HCT116 (cell line): ENCODE measurements at regions not wholly inside any gene's neighbourhood (a gene's known extent, or its start where the extent isn't known, plus 50 kb on each side); places are given as distances from the start of the nearest gene placed in this dataset.

Experiments
- CEBPB ChIP-seq: IDR thresholded peaks from 2 replicates; pipeline ENCODE4 v1.6.1; 2012; ENCODE audit warnings: low read depth
- EZH2 ChIP-seq: fragments of 200-600 bp; sonication (generic); IDR thresholded peaks from 2 replicates; pipeline ENCODE4 v1.6.1; 2017; ENCODE audit warnings: antibody characterized with exemption, mixed run types
- POLR2A ChIP-seq: IDR thresholded peaks from 2 replicates; pipeline ENCODE4 v1.7.0; 2011; ENCODE audit warnings: borderline replicate concordance; ENCODE audit not compliant: insufficient read depth, insufficient read length; ENCODE audit errors: extremely low read depth
- POLR2AphosphoS5 ChIP-seq: IDR thresholded peaks from 2 replicates; pipeline ENCODE4 v1.6.1; 2011; ENCODE audit warnings: mild to moderate bottlenecking, low read depth, low read length, moderate library complexity
- SP1 ChIP-seq: IDR thresholded peaks from 2 replicates; pipeline ENCODE4 v1.6.1; 2012; ENCODE audit warnings: low read depth
- TF ChIP-seq, protein P1 (sequence below), 3 experiments: fragments of 200-600 bp in 1 of 3; sonication (generic) in 1 of 3; IDR thresholded peaks in 2 of 3; conservative IDR thresholded peaks in 1 of 3; 2 replicates each; pipeline ENCODE4 v1.5.1; 2012 to 2017; ENCODE audit warnings: low read depth in 2 of 3, low read length in 2 of 3, antibody characterized with exemption in 1 of 3, borderline replicate concordance in 1 of 3, control low read depth in 1 of 3, mild to moderate bottlenecking in 1 of 3, mixed read lengths in 1 of 3, mixed run types in 1 of 3, moderate library complexity in 1 of 3; ENCODE audit not compliant: insufficient read depth in 1 of 3
- TF ChIP-seq, protein P2 (sequence below): IDR thresholded peaks from 2 replicates; pipeline ENCODE4 v1.6.1; 2011; ENCODE audit warnings: mild to moderate bottlenecking, low read length, moderate library complexity; ENCODE audit not compliant: insufficient replicate concordance; ENCODE audit errors: extremely low read depth
- TF ChIP-seq, protein P3 (sequence below): IDR thresholded peaks from 2 replicates; pipeline ENCODE4 v1.6.1; 2012; ENCODE audit warnings: low read depth

DNA sequence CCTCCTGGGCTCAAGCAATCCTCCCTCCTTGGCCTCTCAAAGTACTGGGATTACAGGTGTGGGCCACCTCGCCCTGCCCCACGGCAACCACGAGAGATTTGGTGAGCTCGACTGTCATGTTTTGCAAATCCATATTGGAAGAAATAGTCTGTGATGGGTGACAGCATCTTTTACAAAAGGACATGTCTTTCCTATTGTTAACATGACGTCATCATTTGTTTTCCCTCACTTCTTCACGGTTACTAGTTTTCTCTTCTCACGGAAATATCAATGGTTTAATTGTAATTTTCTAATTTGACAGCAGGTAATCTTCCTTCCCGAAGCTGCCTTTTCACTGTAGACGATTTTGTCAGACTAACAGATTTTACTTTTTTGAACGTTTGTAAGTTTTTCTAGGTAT, 110.8 kb upstream of the GREM2 start:
- TF ChIP-seq, protein P1, sequence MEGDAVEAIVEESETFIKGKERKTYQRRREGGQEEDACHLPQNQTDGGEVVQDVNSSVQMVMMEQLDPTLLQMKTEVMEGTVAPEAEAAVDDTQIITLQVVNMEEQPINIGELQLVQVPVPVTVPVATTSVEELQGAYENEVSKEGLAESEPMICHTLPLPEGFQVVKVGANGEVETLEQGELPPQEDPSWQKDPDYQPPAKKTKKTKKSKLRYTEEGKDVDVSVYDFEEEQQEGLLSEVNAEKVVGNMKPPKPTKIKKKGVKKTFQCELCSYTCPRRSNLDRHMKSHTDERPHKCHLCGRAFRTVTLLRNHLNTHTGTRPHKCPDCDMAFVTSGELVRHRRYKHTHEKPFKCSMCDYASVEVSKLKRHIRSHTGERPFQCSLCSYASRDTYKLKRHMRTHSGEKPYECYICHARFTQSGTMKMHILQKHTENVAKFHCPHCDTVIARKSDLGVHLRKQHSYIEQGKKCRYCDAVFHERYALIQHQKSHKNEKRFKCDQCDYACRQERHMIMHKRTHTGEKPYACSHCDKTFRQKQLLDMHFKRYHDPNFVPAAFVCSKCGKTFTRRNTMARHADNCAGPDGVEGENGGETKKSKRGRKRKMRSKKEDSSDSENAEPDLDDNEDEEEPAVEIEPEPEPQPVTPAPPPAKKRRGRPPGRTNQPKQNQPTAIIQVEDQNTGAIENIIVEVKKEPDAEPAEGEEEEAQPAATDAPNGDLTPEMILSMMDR (IDR thresholded peaks at IDR 0.05 in 2 of 3, conservative IDR thresholded peaks at IDR 0.05 in 1 of 3; ENCODE audit: borderline replicate concordance in 1 of 3, insufficient read depth in 1 of 3, low read depth in 2 of 3, low read length in 2 of 3): no peak
- TF ChIP-seq, protein P2, sequence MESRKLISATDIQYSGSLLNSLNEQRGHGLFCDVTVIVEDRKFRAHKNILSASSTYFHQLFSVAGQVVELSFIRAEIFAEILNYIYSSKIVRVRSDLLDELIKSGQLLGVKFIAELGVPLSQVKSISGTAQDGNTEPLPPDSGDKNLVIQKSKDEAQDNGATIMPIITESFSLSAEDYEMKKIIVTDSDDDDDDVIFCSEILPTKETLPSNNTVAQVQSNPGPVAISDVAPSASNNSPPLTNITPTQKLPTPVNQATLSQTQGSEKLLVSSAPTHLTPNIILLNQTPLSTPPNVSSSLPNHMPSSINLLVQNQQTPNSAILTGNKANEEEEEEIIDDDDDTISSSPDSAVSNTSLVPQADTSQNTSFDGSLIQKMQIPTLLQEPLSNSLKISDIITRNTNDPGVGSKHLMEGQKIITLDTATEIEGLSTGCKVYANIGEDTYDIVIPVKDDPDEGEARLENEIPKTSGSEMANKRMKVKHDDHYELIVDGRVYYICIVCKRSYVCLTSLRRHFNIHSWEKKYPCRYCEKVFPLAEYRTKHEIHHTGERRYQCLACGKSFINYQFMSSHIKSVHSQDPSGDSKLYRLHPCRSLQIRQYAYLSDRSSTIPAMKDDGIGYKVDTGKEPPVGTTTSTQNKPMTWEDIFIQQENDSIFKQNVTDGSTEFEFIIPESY: no peak
- no peak for TF ChIP-seq CEBPB
- no peak for TF ChIP-seq POLR2AphosphoS5
- TF ChIP-seq POLR2A: no peak
- no peak for TF ChIP-seq EZH2
- TF ChIP-seq SP1: no peak
- TF ChIP-seq, protein P3, sequence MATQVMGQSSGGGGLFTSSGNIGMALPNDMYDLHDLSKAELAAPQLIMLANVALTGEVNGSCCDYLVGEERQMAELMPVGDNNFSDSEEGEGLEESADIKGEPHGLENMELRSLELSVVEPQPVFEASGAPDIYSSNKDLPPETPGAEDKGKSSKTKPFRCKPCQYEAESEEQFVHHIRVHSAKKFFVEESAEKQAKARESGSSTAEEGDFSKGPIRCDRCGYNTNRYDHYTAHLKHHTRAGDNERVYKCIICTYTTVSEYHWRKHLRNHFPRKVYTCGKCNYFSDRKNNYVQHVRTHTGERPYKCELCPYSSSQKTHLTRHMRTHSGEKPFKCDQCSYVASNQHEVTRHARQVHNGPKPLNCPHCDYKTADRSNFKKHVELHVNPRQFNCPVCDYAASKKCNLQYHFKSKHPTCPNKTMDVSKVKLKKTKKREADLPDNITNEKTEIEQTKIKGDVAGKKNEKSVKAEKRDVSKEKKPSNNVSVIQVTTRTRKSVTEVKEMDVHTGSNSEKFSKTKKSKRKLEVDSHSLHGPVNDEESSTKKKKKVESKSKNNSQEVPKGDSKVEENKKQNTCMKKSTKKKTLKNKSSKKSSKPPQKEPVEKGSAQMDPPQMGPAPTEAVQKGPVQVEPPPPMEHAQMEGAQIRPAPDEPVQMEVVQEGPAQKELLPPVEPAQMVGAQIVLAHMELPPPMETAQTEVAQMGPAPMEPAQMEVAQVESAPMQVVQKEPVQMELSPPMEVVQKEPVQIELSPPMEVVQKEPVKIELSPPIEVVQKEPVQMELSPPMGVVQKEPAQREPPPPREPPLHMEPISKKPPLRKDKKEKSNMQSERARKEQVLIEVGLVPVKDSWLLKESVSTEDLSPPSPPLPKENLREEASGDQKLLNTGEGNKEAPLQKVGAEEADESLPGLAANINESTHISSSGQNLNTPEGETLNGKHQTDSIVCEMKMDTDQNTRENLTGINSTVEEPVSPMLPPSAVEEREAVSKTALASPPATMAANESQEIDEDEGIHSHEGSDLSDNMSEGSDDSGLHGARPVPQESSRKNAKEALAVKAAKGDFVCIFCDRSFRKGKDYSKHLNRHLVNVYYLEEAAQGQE: no peak
